D721Med (cell line): ENCODE measurements at regions not wholly inside any gene's neighbourhood (a gene's known extent, or its start where the extent isn't known, plus 50 kb on each side); places are given as distances from the start of the nearest gene placed in this dataset.

Source experiments
- DNase-seq: peaks from one replicate; pipeline ENCODE4 v3.0.0; 2011; ENCODE audit warnings: low spot score; ENCODE audit not compliant: insufficient read length
- FAIRE-seq: peaks from 2 replicates; lab custom pipeline; 2011; peaks lifted over from hg19 to GRCh38; lab: Jason Lieb, UNC
- CTCF ChIP-seq: IDR thresholded peaks from 2 replicates; pipeline ENCODE4 v1.5.1; 2012; ENCODE audit warnings: mild to moderate bottlenecking, control low read depth; ENCODE audit not compliant: insufficient read depth; ENCODE audit errors: missing control alignments

- DNase-seq (no peak), FAIRE-seq (no peak)
- no peak for TF ChIP-seq CTCF
Observed at GRCh38 chr10:9219860-9220259, 1165.4 kb downstream of the GATA3 start.

- no peak for FAIRE-seq
- no peak for DNase-seq
- no peak for TF ChIP-seq CTCF
Observed at GRCh38 chr10:9222917-9223316, 1168.4 kb downstream of the GATA3 start.

GRCh38 chr10:9227679-9228365 lies 1173.3 kb downstream of the GATA3 start:
- DNase-seq (no peak), FAIRE-seq (no peak)
- no peak for TF ChIP-seq CTCF

- no peak for DNase-seq
- no peak for TF ChIP-seq CTCF
- no peak for FAIRE-seq
Observed at GRCh38 chr10:9228771-9229170, 1174.3 kb downstream of the GATA3 start.

- FAIRE-seq: no peak
- no peak for TF ChIP-seq CTCF
Observed at GRCh38 chr10:9229702-9230244, 1175.3 kb downstream of the GATA3 start.

GRCh38 chr10:9230625-9231024 lies 1176.1 kb downstream of the GATA3 start:
- no peak for TF ChIP-seq CTCF
- DNase-seq (no peak), FAIRE-seq (no peak)

More at GRCh38 chr10:9229702-9230244, 1175.3 kb downstream of the GATA3 start:
- DNase-seq: no peak

- no peak for FAIRE-seq
- no peak for TF ChIP-seq CTCF
Observed at GRCh38 chr10:9234191-9234590, 1179.7 kb downstream of the GATA3 start.

More at GRCh38 chr10:9234191-9234590, 1179.7 kb downstream of the GATA3 start:
- DNase-seq: no peak
